ENCODE measurements at regions not wholly inside any gene's neighbourhood (a gene's known extent, or its start where the extent isn't known, plus 50 kb on each side); places are given as distances from the start of the nearest gene placed in this dataset.

DNA sequence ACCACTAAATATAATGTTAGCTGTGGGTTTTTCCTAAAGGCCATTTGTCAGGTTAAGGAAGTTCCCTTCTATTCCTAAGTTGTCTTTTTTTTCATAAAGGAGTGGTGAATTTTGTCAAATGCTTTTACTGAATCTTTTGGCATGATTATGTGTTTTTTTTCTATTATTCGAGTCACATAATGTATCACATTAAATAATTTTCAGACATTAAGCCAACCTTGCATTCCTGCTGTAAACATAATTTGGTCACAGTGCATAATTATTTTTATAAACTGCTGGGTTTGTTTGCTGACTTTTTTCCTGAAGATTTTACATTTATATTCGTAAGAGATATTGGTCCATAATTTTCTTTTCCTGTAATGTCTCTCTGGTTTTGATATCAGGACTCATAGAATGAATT, 101.8 kb upstream of the SPRED1 start:
- Histone ChIP-seq H3K4me3 (ENCODE audit: low read depth, low read length) (no peak overlapping the region), H3K27me3 (replicated peaks; ENCODE audit: control insufficient read depth, insufficient read depth, low read length) (no peaks in the 10 kb centered on the region), H3K4me1 (no peaks in the 10 kb centered on the region), H3K36me3 (ENCODE audit: control insufficient read depth, insufficient read depth, low read length) (no peaks in the 10 kb centered on the region), H3K9me3 (0 out of 2 replicates have a peak, but pooled peaks cover 15% of the 10 kb centered on the region)
- Mint-ChIP-seq H3K36me3 (ENCODE audit: insufficient read depth, unreplicated experiment) (no peaks in the 10 kb centered on the region), H3K27me3 (ENCODE audit: insufficient read depth, unreplicated experiment) (no peaks in the 10 kb centered on the region), H3K27ac (ENCODE audit: unreplicated experiment) (no peak overlapping the region), H3K9me3 (ENCODE audit: unreplicated experiment) (peaks cover 9% of the 10 kb centered on the region), H3K4me1 (ENCODE audit: low read depth, unreplicated experiment) (peaks cover 7% of the 10 kb centered on the region), H3K4me3 (ENCODE audit: unreplicated experiment) (no peak overlapping the region)
- DNase-seq = no peak
- no TSS peak for BruUV-seq (replicated peaks)
- intact Hi-C loops (cut with micrococcal nuclease; ENCODE audit: unreplicated experiment) = no loop called here
- TF ChIP-seq, protein P1, sequence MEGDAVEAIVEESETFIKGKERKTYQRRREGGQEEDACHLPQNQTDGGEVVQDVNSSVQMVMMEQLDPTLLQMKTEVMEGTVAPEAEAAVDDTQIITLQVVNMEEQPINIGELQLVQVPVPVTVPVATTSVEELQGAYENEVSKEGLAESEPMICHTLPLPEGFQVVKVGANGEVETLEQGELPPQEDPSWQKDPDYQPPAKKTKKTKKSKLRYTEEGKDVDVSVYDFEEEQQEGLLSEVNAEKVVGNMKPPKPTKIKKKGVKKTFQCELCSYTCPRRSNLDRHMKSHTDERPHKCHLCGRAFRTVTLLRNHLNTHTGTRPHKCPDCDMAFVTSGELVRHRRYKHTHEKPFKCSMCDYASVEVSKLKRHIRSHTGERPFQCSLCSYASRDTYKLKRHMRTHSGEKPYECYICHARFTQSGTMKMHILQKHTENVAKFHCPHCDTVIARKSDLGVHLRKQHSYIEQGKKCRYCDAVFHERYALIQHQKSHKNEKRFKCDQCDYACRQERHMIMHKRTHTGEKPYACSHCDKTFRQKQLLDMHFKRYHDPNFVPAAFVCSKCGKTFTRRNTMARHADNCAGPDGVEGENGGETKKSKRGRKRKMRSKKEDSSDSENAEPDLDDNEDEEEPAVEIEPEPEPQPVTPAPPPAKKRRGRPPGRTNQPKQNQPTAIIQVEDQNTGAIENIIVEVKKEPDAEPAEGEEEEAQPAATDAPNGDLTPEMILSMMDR (IDR thresholded peaks at IDR 0.05; ENCODE audit: insufficient read depth in 1 of 2, low read depth in 1 of 2, low read length in 1 of 2, severe bottlenecking in 1 of 2, unreplicated experiment in 1 of 2) = no peak
- ChIA-PET POLR2A (no interaction called here), CTCF (no interaction called here)

DNA sequence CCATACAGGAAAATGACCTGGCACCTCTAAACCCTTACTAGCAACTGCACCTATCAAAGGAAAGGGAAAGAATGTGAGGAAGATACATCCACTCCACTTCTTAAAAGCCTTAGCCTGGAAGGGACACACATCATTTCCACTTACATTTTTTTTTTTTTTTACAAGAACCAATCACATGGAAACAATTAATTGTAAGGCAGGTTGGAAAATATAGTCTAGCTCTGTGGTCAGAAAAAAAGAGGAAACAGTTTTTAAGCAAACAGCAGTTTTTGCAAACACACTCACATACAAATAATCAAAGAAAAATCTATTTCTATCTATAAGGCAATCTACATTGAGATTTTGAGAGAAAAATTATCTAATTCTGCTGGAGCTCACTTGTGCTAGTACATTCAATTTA, 98.9 kb upstream of the SPRED1 start:
- H3K4me3 ChIP-seq (ENCODE audit: low read depth, low read length) = no peak overlapping the region
- H3K4me1 ChIP-seq = no peaks in the 10 kb centered on the region
- peaks cover 9% of the 10 kb centered on the region for H3K9me3 Mint-ChIP-seq (ENCODE audit: unreplicated experiment)
- no TSS peak for BruUV-seq (replicated peaks)
- TF ChIP-seq, protein P1 (IDR thresholded peaks at IDR 0.05; ENCODE audit: insufficient read depth in 1 of 2, low read depth in 1 of 2, low read length in 1 of 2, severe bottlenecking in 1 of 2, unreplicated experiment in 1 of 2) = no peak
- no peak overlapping the region for H3K4me3 Mint-ChIP-seq (ENCODE audit: unreplicated experiment)
- no peaks in the 10 kb centered on the region for H3K27me3 Mint-ChIP-seq (ENCODE audit: insufficient read depth, unreplicated experiment)
- intact Hi-C loops (cut with micrococcal nuclease; ENCODE audit: unreplicated experiment) = no loop called here
- DNase-seq = no peak
- ChIA-PET POLR2A (no interaction called here), CTCF (no interaction called here)
- H3K4me1 Mint-ChIP-seq (ENCODE audit: low read depth, unreplicated experiment) = no peaks in the 10 kb centered on the region
- no peaks in the 10 kb centered on the region for H3K36me3 ChIP-seq (ENCODE audit: control insufficient read depth, insufficient read depth, low read length)
- H3K9me3 ChIP-seq = peaks cover 21% of the 10 kb centered on the region; the same call in 1 of the 2 replicates
- H3K36me3 Mint-ChIP-seq (ENCODE audit: insufficient read depth, unreplicated experiment) = no peaks in the 10 kb centered on the region
- no peak overlapping the region for H3K27ac Mint-ChIP-seq (ENCODE audit: unreplicated experiment)
- no peaks in the 10 kb centered on the region for H3K27me3 ChIP-seq (replicated peaks; ENCODE audit: control insufficient read depth, insufficient read depth, low read length)

DNA sequence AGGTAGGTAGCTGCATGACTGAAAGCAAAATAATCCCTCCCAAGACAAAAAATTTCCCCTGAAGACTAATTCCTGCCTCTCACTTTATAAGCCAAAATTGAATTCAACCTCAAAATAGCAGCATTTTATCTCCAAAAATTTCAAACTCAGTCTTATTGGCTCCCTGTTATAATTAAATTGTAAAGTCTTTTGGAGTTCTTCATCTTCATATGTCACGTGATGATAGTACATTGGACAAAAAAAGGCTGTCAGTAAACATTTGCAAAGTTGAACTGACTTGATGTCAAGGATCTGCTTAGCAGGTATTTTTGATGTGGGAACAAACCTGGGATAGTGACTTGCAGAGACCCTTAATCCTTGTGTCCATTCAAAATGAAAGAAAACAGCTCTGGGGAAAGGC, 98.4 kb upstream of the SPRED1 start:
- Mint-ChIP-seq H3K27me3 (ENCODE audit: insufficient read depth, unreplicated experiment) (no peaks in the 10 kb centered on the region), H3K36me3 (ENCODE audit: insufficient read depth, unreplicated experiment) (no peaks in the 10 kb centered on the region), H3K4me1 (ENCODE audit: low read depth, unreplicated experiment) (no peaks in the 10 kb centered on the region), H3K4me3 (ENCODE audit: unreplicated experiment) (no peak overlapping the region), H3K9me3 (ENCODE audit: unreplicated experiment) (peaks cover 9% of the 10 kb centered on the region), H3K27ac (ENCODE audit: unreplicated experiment) (no peak overlapping the region)
- H3K9me3 ChIP-seq = peaks cover 21% of the 10 kb centered on the region; the same call in 1 of the 2 replicates
- intact Hi-C loops (cut with micrococcal nuclease; ENCODE audit: unreplicated experiment) = no loop called here
- no TSS peak for BruUV-seq (replicated peaks)
- ChIA-PET CTCF (no interaction called here), POLR2A (no interaction called here)
- no peaks in the 10 kb centered on the region for H3K27me3 ChIP-seq (replicated peaks; ENCODE audit: control insufficient read depth, insufficient read depth, low read length)
- TF ChIP-seq, protein P1 (IDR thresholded peaks at IDR 0.05; ENCODE audit: insufficient read depth in 1 of 2, low read depth in 1 of 2, low read length in 1 of 2, severe bottlenecking in 1 of 2, unreplicated experiment in 1 of 2) = no peak
- DNase-seq = no peak
- H3K36me3 ChIP-seq (ENCODE audit: control insufficient read depth, insufficient read depth, low read length) = no peaks in the 10 kb centered on the region
- no peak overlapping the region for H3K4me3 ChIP-seq (ENCODE audit: low read depth, low read length)
- H3K4me1 ChIP-seq = no peaks in the 10 kb centered on the region

All from Caco-2 (cell line).